Panc1 (cell line): ENCODE measurements at regions not wholly inside any gene's neighbourhood (a gene's known extent, or its start where the extent isn't known, plus 50 kb on each side); places are given as distances from the start of the nearest gene placed in this dataset.

Experiments
- ATAC-seq: fragments of 200-7000 bp; cut with Tn5 transposase; 2 replicates; pipeline ENCODE4 v1.9.1; 2020; ENCODE audit warnings: mild to moderate bottlenecking, moderate library complexity
- BruUV-seq: library from RNA; stranded (reverse); fragments of 400-500 nt; replicated peaks from 2 replicates; lab custom pipeline; 2021; lab: Mats Ljungman, UMichigan
- CTCF ChIA-PET: fragments of 300-600 bp; sonication (Branson Sonifier 250); formaldehyde crosslinking; loops from one replicate; lab custom pipeline; 2022; ENCODE audit warnings: antibody characterized with exemption; lab: Charles Lee
- POLR2A ChIA-PET: fragments of 300-600 bp; sonication (Branson Sonifier 250); formaldehyde crosslinking; loops from one replicate; lab custom pipeline; 2022; ENCODE audit warnings: antibody characterized with exemption; lab: Charles Lee
- DNase-seq: peaks from one replicate; pipeline ENCODE4 v3.0.0-alpha.2; 2010; ENCODE audit warnings: low read depth, low spot score
- H3K27ac ChIP-seq: 2 replicates; pipeline ENCODE4 v1.5.1; 2011; ENCODE audit warnings: mild to moderate bottlenecking, low read length, inconsistent platforms
- H3K27me3 ChIP-seq: fragments of 200-500 bp; sonication (Bioruptor generic); 2 replicates; pipeline ENCODE4 v1.6.0; 2014; ENCODE audit warnings: low read length, inconsistent platforms; ENCODE audit not compliant: control insufficient read depth, insufficient read depth
- H3K36me3 ChIP-seq: fragments of 200-500 bp; sonication (Bioruptor generic); 2 replicates; pipeline ENCODE4 v1.5.1; 2014; ENCODE audit warnings: inconsistent platforms, mild to moderate bottlenecking, low read length, moderate library complexity; ENCODE audit not compliant: control insufficient read depth, insufficient read depth
- H3K4me1 ChIP-seq: 2 replicates; pipeline ENCODE4 v1.5.1; 2011; ENCODE audit warnings: inconsistent platforms, mild to moderate bottlenecking, low read length, moderate library complexity; ENCODE audit not compliant: control insufficient read depth, insufficient read depth
- H3K4me3 ChIP-seq, 2 experiments: 2 replicates each; pipeline ENCODE4 v1.5.1; 2011 to 2012; ENCODE audit warnings: low read depth in 2 of 2, low read length in 2 of 2, mild to moderate bottlenecking in 2 of 2, inconsistent platforms in 1 of 2, moderate library complexity in 1 of 2
- H3K9me3 ChIP-seq: fragments of 200-500 bp; sonication (Bioruptor generic); 2 replicates; pipeline ENCODE4 v1.5.1; 2014; ENCODE audit warnings: low read depth, mild to moderate bottlenecking, inconsistent platforms, low read length, moderate library complexity; ENCODE audit not compliant: control insufficient read depth, insufficient read depth
- CTCF ChIP-seq: fragments of 450-650 bp; IDR thresholded peaks from 2 replicates; pipeline ENCODE4 v1.5.1; 2017; ENCODE audit warnings: mild to moderate bottlenecking
- POLR2AphosphoS5 ChIP-seq: IDR thresholded peaks from 2 replicates; pipeline ENCODE4 v1.6.1; 2012; ENCODE audit warnings: mild to moderate bottlenecking, low read depth, low read length, moderate library complexity
- REST ChIP-seq, 2 experiments: IDR thresholded peaks; 2 replicates each; pipeline ENCODE4 v1.6.1; 2011 to 2012; ENCODE audit warnings: low read depth in 2 of 2, control low read depth in 1 of 2, low read length in 1 of 2, mild to moderate bottlenecking in 1 of 2, moderate library complexity in 1 of 2; ENCODE audit not compliant: insufficient read depth in 1 of 2
- SIN3A ChIP-seq: IDR thresholded peaks from 2 replicates; pipeline ENCODE4 v1.6.1; 2012; ENCODE audit warnings: low read depth, mild to moderate bottlenecking, low read length, moderate library complexity, borderline replicate concordance; ENCODE audit not compliant: insufficient read depth
- TCF7L2 ChIP-seq: IDR thresholded peaks from 2 replicates; pipeline ENCODE4 v1.6.1; 2011; ENCODE audit warnings: mild to moderate bottlenecking, low read depth, low read length, inconsistent platforms
- in situ Hi-C: cut with HindIII; loops from 2 replicates; pipeline ENCODE4 v1.10.0; 2016; ENCODE audit warnings: low sequenced_read_pairs, low pct_unique_long_range_greater_than_20kb
- intact Hi-C: fragments of 100-400 bp; cut with micrococcal nuclease; formaldehyde crosslinking; loops from one replicate; pipeline ENCODE4 v1.10.0; 2022; ENCODE audit not compliant: unreplicated experiment

GRCh38 chr1:96968541-96968940 is 247.0 kb downstream of the PTBP2 start:
- ATAC-seq (no peak), DNase-seq (no peak)
- Histone ChIP-seq H3K4me3 (no peak overlapping the region), H3K9me3 (no peaks in the 10 kb centered on the region), H3K36me3 (no peaks in the 10 kb centered on the region), H3K4me1 (no peaks in the 10 kb centered on the region), H3K27me3 (no peaks in the 10 kb centered on the region), H3K27ac (no peak overlapping the region)
- intact Hi-C loops (loop anchor here (10.0 kb wide), 3 partner anchors 216 to 1086 kb away; no protein-coding TSS in a partner anchor), in situ Hi-C loops (no loop called here)
- TF ChIP-seq CTCF (no peak), SIN3A (no peak), TCF7L2 (no peak), REST (IDR thresholded peaks at IDR 0.05; ENCODE audit: insufficient read depth in 1 of 2, low read depth in 2 of 2, low read length in 1 of 2) (no peak), POLR2AphosphoS5 (no peak)
- CTCF ChIA-PET, result no interaction called here
- no TSS peak for BruUV-seq
- POLR2A ChIA-PET, result no interaction called here

- H3K4me1 ChIP-seq, result no peaks in the 10 kb centered on the region
- no peaks in the 10 kb centered on the region for H3K9me3 ChIP-seq
- DNase-seq (no peak), ATAC-seq (no peak)
- POLR2A ChIA-PET, result no interaction called here
- in situ Hi-C loops, result no loop called here
- no peak overlapping the region for H3K27ac ChIP-seq
- no peaks in the 10 kb centered on the region for H3K27me3 ChIP-seq
- BruUV-seq, result no TSS peak
- no peaks in the 10 kb centered on the region for H3K36me3 ChIP-seq
- intact Hi-C loops, result loop anchor here (10.0 kb wide), 3 partner anchors 216 to 1086 kb away; no protein-coding TSS in a partner anchor
- H3K4me3 ChIP-seq, result no peak overlapping the region
- TF ChIP-seq TCF7L2 (no peak), REST (IDR thresholded peaks at IDR 0.05; ENCODE audit: insufficient read depth in 1 of 2, low read depth in 2 of 2, low read length in 1 of 2) (no peak), SIN3A (no peak), POLR2AphosphoS5 (no peak), CTCF (no peak)
- CTCF ChIA-PET, result no interaction called here
Observed at GRCh38 chr1:96968983-96969382, 247.4 kb downstream of the PTBP2 start.
